CD1c-positive myeloid dendritic cell (primary cell): ENCODE measurements at regions not wholly inside any gene's neighbourhood (a gene's known extent, or its start where the extent isn't known, plus 50 kb on each side); places are given as distances from the start of the nearest gene placed in this dataset.
"Not testable (repeated sequence)": the region's sequence is repeated elsewhere in the genome, so short reads cannot be mapped to it uniquely, and the experiment has no call there.

Experiments
- DNase-seq: peaks from one replicate; pipeline ENCODE4 v3.0.0-alpha.2; 2016; ENCODE audit errors: extremely low spot score

DNA sequence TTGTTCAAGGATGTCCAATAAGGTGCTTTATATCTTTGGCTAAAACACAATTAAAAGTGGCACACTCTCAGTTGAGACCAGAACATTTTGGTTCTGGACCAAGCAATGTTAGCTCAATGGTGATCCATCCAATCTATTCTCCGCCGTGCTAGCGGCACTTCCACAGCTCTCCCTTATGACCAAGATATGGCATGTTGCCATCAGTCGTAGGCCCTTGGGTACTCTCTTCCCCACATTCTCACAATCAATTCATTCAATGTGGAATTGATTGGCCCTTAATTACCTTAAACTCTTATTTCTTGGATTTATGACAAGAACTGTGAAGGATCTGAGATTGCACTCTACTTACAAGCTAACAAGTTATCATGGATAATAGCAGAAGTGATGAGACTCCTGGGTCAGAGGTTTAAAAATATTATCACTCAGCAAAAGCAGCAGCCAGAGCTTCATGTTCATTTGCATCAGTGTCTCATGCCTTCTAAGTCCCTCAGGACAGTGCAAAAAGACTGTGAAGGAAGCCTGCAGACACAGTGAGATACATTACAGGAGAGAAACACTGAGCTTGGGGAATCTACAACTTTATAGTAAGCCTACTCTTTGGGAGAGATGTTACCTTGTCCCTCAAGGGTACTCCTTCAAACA, 80.0 kb upstream of the ARG1 start:
- DNase-seq: no peak

DNA sequence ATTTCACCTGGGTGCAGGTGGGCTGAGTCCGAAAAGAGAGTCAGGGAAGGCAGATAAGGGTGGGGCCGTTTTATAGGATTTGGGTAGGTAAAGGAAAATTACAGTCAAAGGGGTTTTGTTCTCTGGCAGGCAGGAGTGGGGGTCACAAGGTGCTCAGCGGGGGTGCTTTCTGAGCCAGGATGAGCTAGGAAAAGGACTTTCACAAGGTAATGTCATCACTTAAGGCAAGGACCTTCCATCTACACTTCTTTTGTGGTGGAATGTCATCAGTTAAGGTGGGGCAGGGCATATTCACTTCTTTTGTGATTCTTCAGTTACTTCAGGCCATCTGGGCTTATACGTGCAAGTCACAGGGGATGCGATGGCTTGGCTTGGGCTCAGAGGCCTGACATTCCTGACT, 68.6 kb upstream of the ARG1 start:
- DNase-seq: not testable (repeated sequence)

DNA sequence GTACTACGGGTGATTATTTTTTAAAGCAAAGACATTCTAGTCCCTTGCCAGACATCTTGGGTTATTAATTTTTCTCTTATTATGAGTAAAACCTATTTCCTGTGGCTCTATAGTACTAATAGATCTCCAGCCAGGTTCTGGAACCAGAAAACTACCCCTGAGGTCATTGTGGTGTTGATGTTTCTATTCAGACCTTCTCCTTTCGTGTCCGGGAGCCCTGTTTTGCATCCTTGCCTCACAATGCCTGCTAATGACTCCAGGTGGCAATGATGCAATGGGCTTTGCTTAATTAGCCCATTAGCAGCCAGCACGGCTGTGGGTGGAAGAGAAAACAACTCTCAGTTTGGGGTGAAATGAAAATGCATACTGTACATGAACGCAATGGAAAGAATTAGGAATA, 62.9 kb upstream of the ARG1 start:
- no peak for DNase-seq

DNA sequence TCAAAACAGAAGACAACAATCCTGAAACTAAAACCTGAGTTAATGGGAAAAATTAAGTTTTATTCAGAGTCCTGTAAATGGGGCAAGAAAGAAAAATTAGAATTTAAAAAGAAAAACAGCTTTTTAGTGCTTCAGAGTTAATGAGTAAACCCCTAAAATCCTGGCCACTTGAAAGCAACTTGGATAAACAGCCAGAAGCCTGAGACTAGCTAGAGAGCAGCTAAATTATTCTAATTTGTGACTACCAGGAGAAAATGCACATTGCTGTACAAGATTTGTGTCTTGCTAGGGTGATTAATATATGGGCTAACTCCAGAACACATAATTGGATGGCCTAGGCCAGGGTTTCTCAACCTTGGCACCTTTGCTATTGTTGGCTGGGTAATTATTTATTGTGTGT, 62.4 kb upstream of the ARG1 start:
- DNase-seq: no peak

DNA sequence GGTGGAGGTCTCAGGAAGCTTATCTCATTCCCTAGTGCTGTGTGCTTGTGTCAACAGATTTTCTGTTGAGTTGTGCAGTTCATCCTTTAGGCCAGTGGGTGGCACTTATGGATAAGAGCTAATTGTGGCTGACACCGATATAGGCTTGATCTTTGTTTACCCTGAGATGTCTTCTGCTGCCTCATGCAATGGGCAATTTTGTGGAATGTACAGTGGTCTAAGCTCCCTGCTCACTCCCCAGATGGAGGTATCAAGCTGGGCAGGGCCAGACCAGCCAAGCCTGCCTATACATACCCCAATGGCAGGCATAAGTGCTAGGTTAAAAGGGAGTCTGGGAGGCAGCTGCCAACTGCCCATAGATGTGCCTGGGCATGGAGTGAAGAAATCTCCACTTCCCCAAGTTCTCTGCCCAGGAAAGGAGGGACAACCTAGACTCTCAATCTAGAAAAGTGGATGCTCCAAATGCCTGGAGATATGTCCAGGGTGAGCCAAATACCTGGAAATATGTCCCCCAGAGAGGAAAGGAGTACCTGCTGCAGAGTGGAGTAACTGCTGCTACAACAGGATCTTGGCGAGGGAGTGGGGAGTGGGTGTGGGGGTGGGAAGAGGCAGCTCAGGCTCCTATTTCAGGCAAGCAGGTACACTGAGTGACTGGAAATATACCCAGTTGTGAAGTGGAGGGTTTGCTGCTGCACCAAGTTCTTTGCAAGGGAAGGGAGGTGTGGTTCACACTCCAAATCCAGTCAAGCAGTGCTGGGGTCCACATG, 53.2 kb upstream of the ARG1 start:
- DNase-seq: peak; percentile 36
